HS-5 (cell line): ENCODE measurements at regions not wholly inside any gene's neighbourhood (a gene's known extent, or its start where the extent isn't known, plus 50 kb on each side); places are given as distances from the start of the nearest gene placed in this dataset.

Experiments used
- DNase-seq: peaks from one replicate; pipeline ENCODE4 v3.0.0-alpha.2; 2012; ENCODE audit warnings: low read depth

DNA sequence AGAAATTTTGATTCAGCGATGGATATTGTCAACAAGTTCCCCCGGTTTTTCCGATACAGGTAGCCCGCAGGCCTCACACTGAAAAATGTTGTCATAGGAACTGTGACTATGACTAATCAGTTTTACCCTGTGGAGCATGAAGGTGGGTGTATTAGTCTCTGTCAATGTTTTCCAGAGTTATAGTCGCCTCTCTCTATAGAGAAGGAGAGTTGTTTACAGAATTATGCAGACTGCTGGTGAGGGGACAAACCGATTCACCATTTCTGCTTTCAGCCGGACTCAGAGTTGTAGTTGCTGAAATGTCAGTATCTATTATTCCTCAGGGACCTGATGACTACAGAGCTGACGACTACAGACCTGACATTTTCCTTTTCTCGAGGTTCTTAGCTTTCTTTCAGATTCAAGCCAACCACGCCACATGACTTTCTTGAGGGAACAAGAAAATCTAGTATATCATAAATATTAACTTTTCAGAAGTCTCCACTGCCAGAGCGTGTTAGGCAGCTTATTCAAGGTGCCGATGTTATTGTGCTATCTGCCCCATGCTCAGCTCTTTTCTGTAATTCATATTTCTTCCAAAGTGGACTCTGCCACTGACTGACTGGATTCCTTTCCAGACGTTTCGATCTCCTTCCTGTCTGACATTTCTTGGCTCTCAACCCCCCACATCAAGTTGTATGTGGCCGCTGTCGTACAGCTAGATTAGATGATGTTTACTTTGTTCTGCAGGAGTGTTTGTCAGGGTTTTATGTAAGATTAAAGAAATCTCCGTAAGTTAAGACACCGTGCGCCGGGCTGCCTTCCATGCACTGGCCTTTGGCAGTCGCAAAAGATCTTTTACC lies 178.1 kb downstream of the FGF1 start:
- DNase-seq, result no peak

DNA sequence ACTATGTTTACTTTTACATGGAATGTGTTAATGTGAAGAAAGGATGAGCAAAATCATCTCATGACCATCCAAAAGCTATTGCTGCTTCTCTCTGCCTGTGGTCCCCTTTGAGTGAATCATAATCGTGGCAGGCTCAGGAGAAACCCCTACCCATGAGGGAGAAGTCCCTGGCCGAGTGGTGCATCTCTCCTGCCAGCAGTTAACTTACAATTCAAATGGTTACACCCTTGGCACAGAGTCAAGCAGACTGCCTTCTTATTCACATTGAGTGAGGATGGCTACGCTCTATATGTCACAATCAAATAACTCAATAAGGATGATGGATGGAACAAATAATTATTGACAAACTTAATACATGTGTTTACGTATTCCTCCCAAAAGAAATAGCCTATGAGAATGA lies 179.1 kb downstream of the FGF1 start:
- no peak for DNase-seq

DNA sequence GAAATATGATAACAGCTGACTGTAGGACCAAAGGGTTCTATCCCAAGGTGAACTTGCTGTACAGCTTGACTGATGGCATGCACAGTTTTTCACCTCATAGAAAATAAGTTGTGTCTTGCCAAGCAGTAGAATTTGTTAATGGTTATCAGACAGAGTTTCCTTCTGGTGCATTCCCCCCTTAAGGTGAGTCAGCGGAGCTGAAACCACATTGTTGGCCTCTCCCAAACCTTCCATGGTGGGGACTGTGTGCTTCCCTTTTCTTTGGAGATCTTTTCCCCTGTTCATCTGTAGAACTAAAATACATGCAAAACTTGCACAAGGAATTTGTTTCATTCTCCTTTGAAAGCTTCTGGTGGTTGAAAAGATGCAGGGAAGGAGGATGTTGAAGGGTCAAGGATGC lies 179.8 kb downstream of the FGF1 start:
- DNase-seq, result no peak

DNA sequence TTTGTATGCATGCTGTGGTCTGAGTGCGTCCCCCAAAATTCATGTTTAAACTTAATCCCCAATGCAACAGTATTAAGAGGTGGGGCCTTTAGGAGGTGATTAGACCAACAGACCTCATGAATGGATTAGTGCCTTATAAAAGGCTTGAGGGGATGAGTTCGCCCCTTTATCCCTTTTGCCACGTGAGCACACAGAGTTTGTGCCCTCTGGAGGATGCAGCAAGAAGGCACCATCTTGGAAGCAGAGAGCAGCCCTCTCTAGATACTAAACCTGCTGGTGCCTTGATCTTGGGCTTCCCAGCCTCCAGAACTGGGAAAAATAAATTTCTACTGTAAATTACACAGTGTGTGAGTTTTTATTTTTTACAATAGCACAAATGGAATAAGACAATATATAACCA lies 177.1 kb upstream of the SPRY4 start:
- no peak for DNase-seq

DNA sequence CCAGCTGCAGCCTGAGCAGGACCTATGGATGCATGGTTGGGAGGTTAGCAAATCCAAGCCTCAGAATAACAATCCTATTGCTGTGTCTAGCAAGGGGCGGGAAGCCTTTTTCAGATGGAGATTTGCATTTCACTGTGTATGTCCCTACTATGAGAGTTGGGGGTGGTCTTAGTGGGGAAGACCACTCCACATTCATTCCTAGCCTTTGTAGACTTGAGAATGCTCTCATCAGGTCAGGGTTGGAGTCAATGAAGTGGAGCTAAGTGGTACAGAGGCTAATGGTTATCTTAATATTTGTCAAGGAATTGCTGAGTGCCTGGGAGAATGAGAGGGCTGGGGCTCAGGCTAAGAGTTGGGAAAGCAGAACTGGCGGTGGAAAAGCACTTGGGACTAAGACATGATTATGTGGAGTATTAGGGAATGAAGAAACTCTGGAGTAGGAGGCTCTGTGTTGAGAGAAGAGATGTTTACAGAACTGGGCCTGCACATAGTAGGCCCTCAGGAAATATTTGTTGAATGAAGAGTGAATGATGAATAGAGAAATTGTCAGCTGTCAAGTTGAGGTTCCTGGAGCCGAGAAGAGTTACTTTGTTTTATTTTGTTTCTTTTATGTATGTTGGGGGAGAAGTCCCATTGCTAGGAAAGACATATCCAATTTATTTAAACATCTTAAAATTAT lies 175.5 kb upstream of the SPRY4 start:
- no peak for DNase-seq

DNA sequence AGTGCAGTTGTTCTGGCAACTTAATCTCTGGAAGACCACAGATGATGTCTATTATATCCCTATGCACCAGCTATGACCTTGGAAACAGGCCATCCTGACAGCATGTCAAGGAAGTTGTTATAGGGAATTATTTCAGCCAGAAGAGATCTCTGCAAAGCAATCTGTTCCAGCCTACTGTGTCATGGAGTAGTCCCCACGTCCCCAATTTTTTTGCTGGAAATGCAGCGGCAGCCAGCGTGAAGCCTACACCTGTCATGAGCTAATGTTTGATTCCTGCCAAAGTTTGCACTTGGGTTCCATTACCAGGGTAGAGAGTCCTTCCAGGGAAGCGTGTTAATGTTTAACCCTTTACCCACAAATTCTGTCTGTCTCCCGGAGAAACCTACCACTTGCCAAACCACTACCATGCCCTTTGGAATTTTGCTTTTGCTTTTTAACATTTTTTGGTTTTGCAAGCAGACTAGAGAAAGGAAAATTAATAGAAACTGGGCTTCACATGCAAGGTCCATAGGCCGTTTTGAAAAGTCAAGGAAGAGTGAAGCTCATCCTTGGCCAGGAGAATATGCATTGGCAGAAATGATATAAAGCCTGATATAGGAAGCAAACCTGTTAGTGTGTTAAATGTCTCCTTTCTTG lies 174.9 kb upstream of the SPRY4 start:
- no peak for DNase-seq

DNA sequence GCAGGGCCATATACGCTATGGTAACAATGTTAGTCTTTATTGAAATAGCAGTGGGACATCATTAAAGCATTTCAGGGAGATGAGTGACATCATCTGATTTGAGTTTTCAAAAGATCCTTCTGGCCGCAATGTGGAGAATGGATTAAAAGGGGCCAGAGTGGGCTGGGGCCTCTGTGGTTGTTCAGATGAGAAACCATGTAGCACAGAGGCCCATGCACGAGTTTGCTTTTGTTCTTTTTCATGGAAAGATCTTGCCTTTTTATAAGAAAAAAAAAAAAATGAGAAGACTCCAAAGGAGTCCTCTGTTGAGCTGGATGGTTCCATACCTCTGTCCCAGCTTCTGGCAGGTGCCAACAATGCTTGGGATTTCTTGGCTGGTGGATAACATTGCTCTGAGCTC lies 173.5 kb upstream of the SPRY4 start:
- DNase-seq, result no peak

DNA sequence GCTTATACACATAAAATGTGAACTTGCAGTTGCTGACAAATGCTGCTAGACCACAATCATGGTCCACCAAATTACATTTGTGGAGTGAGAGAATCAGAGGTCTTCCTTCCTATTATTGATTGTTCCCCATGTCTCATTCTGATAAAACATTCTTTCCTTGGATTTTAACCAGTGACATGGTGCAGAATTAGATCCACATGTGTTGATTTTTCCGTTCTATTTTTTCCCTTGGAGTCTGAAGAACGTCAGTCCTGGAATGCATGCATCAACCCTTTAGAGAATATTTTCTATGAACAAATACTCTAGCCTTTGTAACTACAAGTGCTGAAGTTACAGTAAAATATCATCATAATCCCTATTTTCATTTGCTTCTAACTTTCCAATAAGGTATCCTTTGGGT lies 170.7 kb upstream of the SPRY4 start:
- DNase-seq, result no peak

DNA sequence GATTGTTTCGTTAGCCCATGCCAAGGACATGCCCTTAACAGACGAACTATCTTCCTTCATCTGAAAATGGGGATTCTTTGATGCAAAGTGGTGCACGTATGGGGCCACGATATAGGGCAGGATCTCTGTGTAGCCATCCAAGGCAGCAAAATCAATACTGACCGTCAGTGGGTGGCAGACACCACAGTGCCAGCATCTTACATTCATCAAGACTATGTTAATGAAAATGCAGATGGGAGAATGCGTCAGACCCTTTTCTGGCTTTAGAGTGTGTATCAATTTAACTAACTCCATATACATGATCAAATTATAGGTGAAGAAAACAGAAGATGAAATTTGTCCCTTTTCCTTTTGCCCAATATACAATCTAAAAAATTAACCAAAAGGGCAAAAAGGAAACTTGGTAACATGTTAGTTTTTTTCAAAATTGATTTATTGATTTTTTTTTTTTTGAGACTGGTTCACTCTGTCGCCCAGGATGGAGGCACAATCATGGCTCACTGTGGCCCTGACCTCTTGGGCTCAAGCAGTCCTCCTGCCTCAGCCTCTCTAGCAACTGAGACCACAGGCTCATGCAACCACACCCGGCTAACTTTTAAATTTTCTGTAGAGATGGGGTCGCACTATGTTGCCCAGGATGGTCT lies 169.2 kb upstream of the SPRY4 start:
- DNase-seq, result no peak

DNA sequence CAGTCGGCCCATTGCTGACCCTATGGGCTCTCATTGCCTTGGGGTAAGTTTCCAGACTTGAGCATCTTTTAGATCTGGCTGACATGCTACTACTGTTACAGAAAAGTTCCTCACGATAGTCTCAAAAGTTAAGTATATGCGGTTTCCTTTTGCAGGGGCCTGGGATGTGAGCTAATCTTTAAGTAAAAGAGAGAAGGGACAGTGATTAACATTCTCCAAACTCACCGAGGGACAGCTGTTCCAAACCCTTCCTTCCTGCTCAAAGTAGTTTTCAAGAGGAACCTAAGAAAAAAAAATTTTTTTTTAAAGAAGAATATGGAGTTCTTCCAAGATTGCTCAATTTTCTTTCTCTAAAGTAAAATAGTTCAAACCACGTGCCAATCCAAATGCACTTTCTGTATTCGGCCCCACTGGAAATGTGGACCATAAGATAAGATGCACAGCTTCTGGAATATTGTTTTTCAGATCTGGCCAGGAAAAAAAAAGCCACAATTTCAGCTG lies 168.0 kb upstream of the SPRY4 start:
- no peak for DNase-seq

DNA sequence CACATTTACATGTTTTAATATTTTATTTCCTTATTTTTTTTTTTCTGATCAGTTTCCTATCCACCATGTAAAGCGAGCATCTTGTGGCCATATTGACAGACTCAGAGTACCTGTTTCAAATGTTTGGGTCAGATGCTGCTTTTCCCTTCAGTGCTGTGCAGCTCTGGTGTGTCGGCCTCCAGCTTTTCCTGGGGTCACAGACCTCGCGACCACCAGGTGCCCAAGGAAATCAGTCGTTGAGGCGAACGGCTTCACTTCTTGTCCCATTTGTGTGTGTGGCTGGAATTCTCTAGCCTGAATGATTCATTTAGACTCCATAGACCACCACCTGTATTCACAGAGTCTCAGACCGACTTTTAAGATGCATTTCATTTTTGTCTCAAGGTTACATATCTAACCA lies 166.9 kb upstream of the SPRY4 start:
- no peak for DNase-seq

DNA sequence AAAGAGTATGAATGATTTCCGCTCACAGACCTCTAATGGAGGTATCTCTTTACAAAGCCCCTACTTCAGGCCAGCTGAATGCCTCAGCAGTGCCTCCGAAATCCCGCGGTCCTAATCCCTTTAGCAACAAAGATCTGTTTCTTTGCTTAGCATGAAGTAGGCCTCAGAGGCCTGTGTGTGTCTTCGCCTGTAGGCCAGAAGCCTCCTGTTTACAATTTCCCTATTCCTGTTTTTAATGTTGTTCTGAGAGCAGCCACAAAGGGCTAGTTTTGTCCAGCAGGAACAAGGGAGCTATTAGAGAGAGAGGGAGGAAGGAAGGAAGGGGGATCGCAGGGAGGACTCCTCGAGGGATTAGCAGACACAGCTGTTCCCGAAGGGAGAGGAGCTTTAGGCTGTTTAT lies 166.4 kb upstream of the SPRY4 start:
- DNase-seq, result no peak

DNA sequence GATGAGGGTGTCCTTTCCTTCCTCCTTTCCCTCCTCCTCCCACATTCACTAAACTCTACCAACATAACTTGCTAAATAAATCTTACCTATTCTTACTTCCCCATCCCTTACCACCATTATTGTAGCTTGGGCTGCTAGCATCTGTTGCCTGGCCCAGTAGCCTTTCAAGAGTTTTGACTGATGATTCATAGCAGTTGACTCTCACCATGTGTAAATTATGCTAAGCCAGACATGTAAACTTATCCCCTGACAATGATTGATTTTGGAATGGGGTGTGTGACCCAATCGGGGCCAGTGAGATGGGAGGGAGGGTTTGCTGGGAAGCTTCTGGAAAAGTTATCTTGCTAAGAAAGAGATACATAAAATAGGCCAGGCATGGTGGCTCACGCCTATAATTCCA lies 161.8 kb upstream of the SPRY4 start:
- peak; percentile 26 for DNase-seq

DNA sequence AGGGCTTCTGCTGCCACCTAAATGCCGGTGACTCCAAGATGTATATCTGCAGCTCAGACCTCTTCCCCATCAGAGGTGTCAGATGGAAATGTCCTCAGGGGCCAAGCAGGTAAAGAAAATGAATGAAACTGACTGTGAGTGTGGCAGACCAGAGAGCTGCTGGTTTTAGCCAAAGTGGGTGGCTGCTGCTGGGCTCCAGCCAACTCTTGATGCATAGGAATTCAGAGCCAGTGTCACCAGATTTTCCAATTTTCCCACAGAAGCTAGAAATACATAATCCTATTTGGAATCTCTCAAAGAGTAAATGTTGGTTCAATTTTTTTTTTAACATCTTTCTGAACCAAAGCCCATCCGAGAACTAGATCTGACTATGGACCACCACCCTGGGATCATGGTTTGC lies 161.2 kb upstream of the SPRY4 start:
- no peak for DNase-seq

DNA sequence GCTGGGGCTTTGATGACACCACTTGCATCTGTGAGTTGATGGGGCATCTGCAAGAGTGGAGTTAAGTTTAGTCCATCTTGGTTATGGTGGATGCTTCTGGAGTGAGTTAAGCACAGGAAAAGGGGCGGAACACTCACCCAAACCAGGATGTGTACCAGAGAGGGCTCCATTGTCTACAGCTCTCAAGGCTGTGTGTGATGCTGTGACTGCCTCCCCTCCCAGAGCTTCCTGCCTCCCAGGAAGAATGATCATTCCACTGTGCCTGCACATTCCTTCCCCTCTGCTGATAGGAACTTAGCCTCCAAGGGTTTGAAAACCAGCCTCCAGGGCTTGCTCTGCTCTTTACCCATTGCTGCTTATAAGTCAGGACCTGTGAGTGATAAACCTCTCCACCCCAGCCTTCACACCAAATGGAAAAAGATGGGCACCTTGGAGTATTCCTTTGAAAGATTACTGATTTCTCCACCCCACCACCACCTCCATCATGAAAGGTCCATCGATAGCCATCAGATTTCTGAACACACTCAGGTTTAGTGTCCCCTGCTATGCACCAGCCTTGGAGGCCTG lies 160.1 kb upstream of the SPRY4 start:
- DNase-seq, result no peak

DNA sequence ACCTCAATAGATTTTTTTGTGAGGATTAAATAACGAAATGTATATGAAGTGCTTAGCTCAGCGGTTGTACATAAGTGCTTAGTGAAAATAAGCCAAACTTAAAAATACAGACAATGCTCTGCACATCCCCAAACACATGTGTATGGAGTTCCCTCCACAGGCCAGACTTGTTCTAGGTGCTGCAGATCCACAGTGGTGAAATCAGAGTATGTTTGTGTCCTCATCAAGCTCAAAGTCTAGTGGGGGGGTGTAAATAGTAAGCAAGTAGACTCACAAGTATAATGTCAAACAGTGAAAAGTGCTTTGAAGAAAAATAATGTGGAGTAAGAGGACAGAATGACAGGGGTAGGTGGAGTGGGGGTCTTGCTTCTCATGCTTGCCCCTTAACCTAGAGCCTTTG lies 157.4 kb upstream of the SPRY4 start:
- no peak for DNase-seq

DNA sequence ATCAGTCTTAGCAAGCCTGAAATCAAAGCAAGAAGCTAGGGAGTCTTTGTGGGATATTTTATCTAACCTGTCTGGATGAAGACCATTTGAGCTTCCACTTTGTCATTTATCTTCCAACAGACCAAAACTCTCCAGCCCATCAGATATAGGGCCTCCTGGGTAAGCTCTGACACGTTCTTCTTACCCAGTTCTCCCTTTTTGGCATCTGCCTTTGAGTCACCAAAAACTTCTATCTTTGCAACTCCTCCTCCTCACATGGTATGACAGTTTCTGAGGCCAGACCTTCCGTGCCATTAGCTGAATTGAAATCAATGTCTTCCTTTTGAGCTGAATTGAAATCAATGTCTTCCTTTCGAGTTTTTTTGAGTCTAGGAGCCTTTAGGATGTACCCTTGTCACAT lies 156.6 kb upstream of the SPRY4 start:
- no peak for DNase-seq

DNA sequence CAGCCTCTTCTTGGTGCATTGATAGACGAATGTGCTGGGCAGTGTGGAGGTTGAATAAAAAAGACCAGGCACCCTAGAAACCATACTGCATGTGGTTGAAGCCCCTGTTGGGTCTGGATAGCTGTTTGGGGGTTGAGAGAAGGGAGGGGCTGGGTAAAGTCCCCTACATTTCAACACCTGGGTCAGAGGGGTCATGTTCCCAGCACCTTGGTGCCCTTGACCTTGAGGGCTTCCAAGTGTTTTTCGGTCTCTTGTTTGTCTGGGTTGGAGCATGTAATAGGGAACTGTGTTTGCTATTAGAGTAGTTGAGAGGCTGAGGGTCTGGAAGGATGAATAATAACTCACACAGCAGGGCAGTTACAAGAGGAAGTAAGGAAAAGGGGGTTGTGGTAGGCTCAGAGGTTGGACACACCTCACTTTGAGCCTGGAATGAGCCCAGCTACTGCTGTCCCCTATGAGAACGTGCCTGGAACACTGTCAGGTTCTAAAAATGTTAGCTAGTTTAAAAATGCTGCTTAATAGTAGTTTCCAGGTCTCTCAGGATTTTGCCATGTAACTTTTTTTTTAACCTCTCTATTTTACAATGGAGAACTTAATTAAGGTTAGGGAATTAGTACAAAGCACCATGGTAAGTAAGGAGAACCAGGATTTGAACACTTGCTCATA lies 155.2 kb upstream of the SPRY4 start:
- DNase-seq, result no peak

DNA sequence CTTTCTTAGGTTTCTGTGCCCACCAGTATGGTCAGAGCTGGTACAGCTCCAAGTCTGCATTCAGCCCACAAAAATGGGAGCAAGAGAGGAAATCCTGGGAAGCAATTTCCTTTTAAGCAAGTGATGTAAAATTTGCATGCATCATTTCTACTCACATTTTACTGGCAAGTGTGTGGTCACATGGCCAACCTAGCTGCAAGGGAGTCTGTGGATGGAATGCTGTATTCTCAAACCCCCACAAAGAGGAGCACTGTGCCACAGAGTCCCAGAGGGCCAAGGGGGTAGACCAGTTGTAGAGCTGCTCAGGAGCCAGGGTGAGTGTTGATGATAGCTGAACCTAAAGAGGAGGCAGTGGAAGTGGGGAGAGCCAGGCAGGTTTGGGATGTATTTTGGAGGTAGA lies 154.3 kb upstream of the SPRY4 start:
- no peak for DNase-seq

DNA sequence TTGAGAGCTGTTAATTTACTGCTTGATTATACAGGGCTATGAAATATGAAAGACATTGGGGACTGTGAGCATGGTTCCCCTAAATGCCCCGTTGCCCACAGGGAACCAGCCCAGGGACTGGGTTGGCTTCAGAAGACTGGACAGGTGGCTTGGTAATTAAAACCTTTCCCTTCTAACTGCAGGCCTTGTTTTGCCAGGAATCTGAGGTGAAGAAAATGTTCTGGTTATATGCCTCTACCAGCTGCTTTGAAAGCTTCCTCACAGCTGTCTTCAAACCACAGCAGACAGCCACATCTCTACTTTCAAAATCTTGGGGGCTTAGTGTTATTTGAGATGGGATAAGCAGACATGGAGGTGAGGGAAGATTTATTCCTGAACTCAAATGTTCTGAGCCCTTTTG lies 153.3 kb upstream of the SPRY4 start:
- DNase-seq, result no peak

DNA sequence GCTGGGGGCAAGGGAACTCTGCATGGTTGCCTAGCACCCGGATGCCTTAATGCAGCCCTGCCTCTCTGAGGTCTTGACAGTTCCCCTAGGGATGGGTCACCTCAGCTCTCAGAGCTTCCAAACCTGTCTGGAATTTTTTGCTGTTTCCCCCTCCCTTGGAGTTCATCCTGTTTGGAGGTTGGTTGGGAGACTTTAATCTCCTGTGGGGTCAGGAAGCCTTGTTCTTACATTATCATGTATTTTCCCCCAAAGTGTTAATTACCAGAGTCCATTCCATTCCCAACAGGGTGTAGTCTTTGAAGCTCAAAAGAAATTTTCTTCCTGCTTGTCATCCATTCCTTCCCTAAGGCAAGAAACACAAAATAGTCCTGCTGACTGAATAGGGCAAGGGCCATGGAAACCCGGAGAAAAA lies 150.3 kb upstream of the SPRY4 start:
- DNase-seq, result no peak
